HepG2 (cell line): ENCODE measurements at regions not wholly inside any gene's neighbourhood (a gene's known extent, or its start where the extent isn't known, plus 50 kb on each side); places are given as distances from the start of the nearest gene placed in this dataset.

Source experiments
- AFF4 ChIP-seq: sonication (generic); formaldehyde crosslinking; IDR thresholded peaks from 2 replicates; pipeline ENCODE4 v1.4.0; 2020; ENCODE audit warnings: missing genetic modification reagents
- PCBP1 ChIP-seq: fragments of 200-400 bp; formaldehyde crosslinking; IDR thresholded peaks from 2 replicates; pipeline ENCODE4 v1.6.1; 2017; ENCODE audit warnings: mild to moderate bottlenecking, low read depth, low read length, borderline replicate concordance
- ZBTB37 ChIP-seq: sonication (generic); formaldehyde crosslinking; IDR thresholded peaks from 2 replicates; pipeline ENCODE4 v1.4.0; 2020; ENCODE audit warnings: mild to moderate bottlenecking, missing genetic modification reagents

- no peak for TF ChIP-seq PCBP1
- TF ChIP-seq ZBTB37 = no peak
- no peak for TF ChIP-seq AFF4
Observed at GRCh38 chr6:44626616-44627015, 239.1 kb downstream of the CDC5L start.
